DOHH2 (cell line): ENCODE measurements at regions not wholly inside any gene's neighbourhood (a gene's known extent, or its start where the extent isn't known, plus 50 kb on each side); places are given as distances from the start of the nearest gene placed in this dataset.

Experiments used
- H3F3A ChIP-seq: fragments of 200-600 bp; sonication (generic), shearing (Covaris generic); 2 replicates; pipeline ENCODE4 v1.6.0; 2016; ENCODE audit warnings: antibody characterized with exemption, mild to moderate bottlenecking; ENCODE audit not compliant: control insufficient read depth, insufficient read depth
- H3K27ac ChIP-seq: fragments of 200-600 bp; sonication (generic); 2 replicates; pipeline ENCODE4 v1.5.1; 2014; ENCODE audit warnings: low read depth, mild to moderate bottlenecking, low read length, moderate library complexity
- H3K27me3 ChIP-seq: fragments of 200-600 bp; sonication (generic); 2 replicates; pipeline ENCODE4 v1.6.1; 2014; ENCODE audit warnings: mild to moderate bottlenecking, low read length, mixed read lengths; ENCODE audit not compliant: control insufficient read depth
- H3K36me3 ChIP-seq: fragments of 200-600 bp; sonication (generic); 2 replicates; pipeline ENCODE4 v1.6.1; 2014; ENCODE audit warnings: mild to moderate bottlenecking, low read length, moderate library complexity, mixed read lengths; ENCODE audit not compliant: control insufficient read depth
- H3K4me1 ChIP-seq: fragments of 200-600 bp; sonication (generic); 2 replicates; pipeline ENCODE4 v1.6.1; 2014; ENCODE audit warnings: mild to moderate bottlenecking, low read length, mixed read lengths; ENCODE audit not compliant: control insufficient read depth
- H3K4me2 ChIP-seq: fragments of 200-600 bp; sonication (generic); 2 replicates; pipeline ENCODE4 v1.6.0; 2014; ENCODE audit warnings: mild to moderate bottlenecking, low read length, moderate library complexity
- H3K4me3 ChIP-seq: fragments of 200-600 bp; sonication (generic); 2 replicates; pipeline ENCODE4 v1.5.1; 2014; ENCODE audit warnings: mild to moderate bottlenecking, low read length, mixed read lengths
- H3K79me2 ChIP-seq: fragments of 200-600 bp; sonication (generic); 2 replicates; pipeline ENCODE4 v1.6.1; 2014; ENCODE audit warnings: mild to moderate bottlenecking, low read length, mixed read lengths; ENCODE audit not compliant: control insufficient read depth
- H3K9me2 ChIP-seq: fragments of 200-600 bp; sonication (generic); replicated peaks from 2 replicates; pipeline ENCODE4 v1.6.1; 2014; ENCODE audit warnings: mild to moderate bottlenecking, low read length, mixed read lengths; ENCODE audit not compliant: control insufficient read depth
- H3K9me3 ChIP-seq: fragments of 200-600 bp; sonication (generic); 2 replicates; pipeline ENCODE4 v1.6.1; 2014; ENCODE audit warnings: antibody characterized with exemption, low read length, mixed read lengths; ENCODE audit not compliant: control insufficient read depth, insufficient read depth
- H4K20me1 ChIP-seq: fragments of 200-600 bp; sonication (generic); 2 replicates; pipeline ENCODE4 v1.6.0; 2014; ENCODE audit warnings: low read depth, mild to moderate bottlenecking, antibody characterized with exemption, low read length, moderate library complexity; ENCODE audit not compliant: control insufficient read depth, insufficient read depth
- CTCF ChIP-seq: fragments of 200-600 bp; sonication (generic); IDR thresholded peaks from one replicate; pipeline ENCODE4 v1.5.1; 2014; ENCODE audit warnings: antibody characterized with exemption, mild to moderate bottlenecking, low read depth, low read length; ENCODE audit not compliant: poor library complexity, severe bottlenecking
- EZH2phosphoT487 ChIP-seq: fragments of 200-600 bp; sonication (generic); IDR thresholded peaks from 2 replicates; pipeline ENCODE4 v1.6.1; 2017; ENCODE audit warnings: borderline replicate concordance, mild to moderate bottlenecking, antibody characterized with exemption, low read length, moderate library complexity, mixed read lengths

GRCh38 chr7:33687625-33688024 lies 217.7 kb upstream of the BMPER start:
- no peaks in the 10 kb centered on the region for H3K27me3 ChIP-seq
- H3K4me2 ChIP-seq: no peak overlapping the region
- no peak overlapping the region for H3K4me3 ChIP-seq
- H3K27ac ChIP-seq: no peak overlapping the region
- TF ChIP-seq EZH2phosphoT487 (no peak), CTCF (no peak)
- H3K36me3 ChIP-seq: no peaks in the 10 kb centered on the region
- H3F3A ChIP-seq: no peaks in the 10 kb centered on the region
- H4K20me1 ChIP-seq: no peaks in the 10 kb centered on the region
- H3K9me3 ChIP-seq: peaks cover 15% of the 10 kb centered on the region
- H3K4me1 ChIP-seq: no peaks in the 10 kb centered on the region
- H3K79me2 ChIP-seq: no peaks in the 10 kb centered on the region
- H3K9me2 ChIP-seq: no peaks in the 10 kb centered on the region

- no peak for TF ChIP-seq CTCF
- no peak for TF ChIP-seq EZH2phosphoT487
- Histone ChIP-seq H3K9me2 (no peaks in the 10 kb centered on the region), H3K4me1 (no peaks in the 10 kb centered on the region), H3K27ac (no peak overlapping the region), H4K20me1 (no peaks in the 10 kb centered on the region), H3K36me3 (no peaks in the 10 kb centered on the region), H3K9me3 (peaks cover 12% of the 10 kb centered on the region), H3F3A (no peaks in the 10 kb centered on the region), H3K4me2 (no peak overlapping the region), H3K4me3 (no peak overlapping the region), H3K27me3 (no peaks in the 10 kb centered on the region), H3K79me2 (no peaks in the 10 kb centered on the region)
Measured at GRCh38 chr7:33691180-33691579, 214.2 kb upstream of the BMPER start.

- Histone ChIP-seq H3K4me2 (no peak overlapping the region), H4K20me1 (no peaks in the 10 kb centered on the region), H3K27me3 (no peaks in the 10 kb centered on the region)
Measured at GRCh38 chr7:33692956-33693355, 212.4 kb upstream of the BMPER start.

More at GRCh38 chr7:33692956-33693355, 212.4 kb upstream of the BMPER start:
- Histone ChIP-seq H3K36me3 (no peaks in the 10 kb centered on the region), H3F3A (no peaks in the 10 kb centered on the region), H3K79me2 (no peaks in the 10 kb centered on the region), H3K27ac (no peak overlapping the region), H3K4me3 (no peak overlapping the region), H3K4me1 (no peaks in the 10 kb centered on the region), H3K9me2 (no peaks in the 10 kb centered on the region), H3K9me3 (peaks cover 11% of the 10 kb centered on the region)
- TF ChIP-seq CTCF (no peak), EZH2phosphoT487 (no peak)
